Breast epithelium (tissue), 3 donors: ENCODE measurements at regions not wholly inside any gene's neighbourhood (a gene's known extent, or its start where the extent isn't known, plus 50 kb on each side); places are given as distances from the start of the nearest gene placed in this dataset.
"Not testable (repeated sequence)": the region's sequence is repeated elsewhere in the genome, so short reads cannot be mapped to it uniquely, and the experiment has no call there.

Experiments used
- POLR2AphosphoS5 ChIP-seq, 3 donors: sonication (generic); formaldehyde crosslinking; IDR thresholded peaks; one replicate each; pipeline ENCODE4 v1.6.1; 2017; ENCODE audit warnings: antibody characterized with exemption in 3 of 3
- TF ChIP-seq, protein P1 (sequence below), 3 donors: fragments of 450-650 bp; IDR thresholded peaks; one replicate each; pipeline ENCODE4 v1.5.1; 2016 to 2017; ENCODE audit warnings: antibody characterized with exemption in 3 of 3, mild to moderate bottlenecking in 3 of 3, moderate library complexity in 3 of 3

- TF ChIP-seq, protein P1, sequence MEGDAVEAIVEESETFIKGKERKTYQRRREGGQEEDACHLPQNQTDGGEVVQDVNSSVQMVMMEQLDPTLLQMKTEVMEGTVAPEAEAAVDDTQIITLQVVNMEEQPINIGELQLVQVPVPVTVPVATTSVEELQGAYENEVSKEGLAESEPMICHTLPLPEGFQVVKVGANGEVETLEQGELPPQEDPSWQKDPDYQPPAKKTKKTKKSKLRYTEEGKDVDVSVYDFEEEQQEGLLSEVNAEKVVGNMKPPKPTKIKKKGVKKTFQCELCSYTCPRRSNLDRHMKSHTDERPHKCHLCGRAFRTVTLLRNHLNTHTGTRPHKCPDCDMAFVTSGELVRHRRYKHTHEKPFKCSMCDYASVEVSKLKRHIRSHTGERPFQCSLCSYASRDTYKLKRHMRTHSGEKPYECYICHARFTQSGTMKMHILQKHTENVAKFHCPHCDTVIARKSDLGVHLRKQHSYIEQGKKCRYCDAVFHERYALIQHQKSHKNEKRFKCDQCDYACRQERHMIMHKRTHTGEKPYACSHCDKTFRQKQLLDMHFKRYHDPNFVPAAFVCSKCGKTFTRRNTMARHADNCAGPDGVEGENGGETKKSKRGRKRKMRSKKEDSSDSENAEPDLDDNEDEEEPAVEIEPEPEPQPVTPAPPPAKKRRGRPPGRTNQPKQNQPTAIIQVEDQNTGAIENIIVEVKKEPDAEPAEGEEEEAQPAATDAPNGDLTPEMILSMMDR (IDR thresholded peaks at IDR 0.05) = not testable (repeated sequence)
- TF ChIP-seq POLR2AphosphoS5 (IDR thresholded peaks at IDR 0.05) = not testable (repeated sequence)
These were observed 67.0 kb upstream of the WSCD1 start for GRCh38 chr17:6003221-6003620.
